ENCODE measurements at regions not wholly inside any gene's neighbourhood (a gene's known extent, or its start where the extent isn't known, plus 50 kb on each side); places are given as distances from the start of the nearest gene placed in this dataset.

GRCh38 chr1:216883518-216883917, 160.3 kb upstream of the ESRRG start:
- no peak for DNase-seq (ENCODE audit: low spot score)

- no peak for DNase-seq (ENCODE audit: low spot score)
Observed at GRCh38 chr1:216881695-216882094, 158.5 kb upstream of the ESRRG start.

GRCh38 chr1:216866714-216867113, 143.5 kb upstream of the ESRRG start:
- no peak for DNase-seq (ENCODE audit: low spot score)

GRCh38 chr1:216855810-216856209, 132.6 kb upstream of the ESRRG start:
- no peak for DNase-seq (ENCODE audit: low spot score)

DNA sequence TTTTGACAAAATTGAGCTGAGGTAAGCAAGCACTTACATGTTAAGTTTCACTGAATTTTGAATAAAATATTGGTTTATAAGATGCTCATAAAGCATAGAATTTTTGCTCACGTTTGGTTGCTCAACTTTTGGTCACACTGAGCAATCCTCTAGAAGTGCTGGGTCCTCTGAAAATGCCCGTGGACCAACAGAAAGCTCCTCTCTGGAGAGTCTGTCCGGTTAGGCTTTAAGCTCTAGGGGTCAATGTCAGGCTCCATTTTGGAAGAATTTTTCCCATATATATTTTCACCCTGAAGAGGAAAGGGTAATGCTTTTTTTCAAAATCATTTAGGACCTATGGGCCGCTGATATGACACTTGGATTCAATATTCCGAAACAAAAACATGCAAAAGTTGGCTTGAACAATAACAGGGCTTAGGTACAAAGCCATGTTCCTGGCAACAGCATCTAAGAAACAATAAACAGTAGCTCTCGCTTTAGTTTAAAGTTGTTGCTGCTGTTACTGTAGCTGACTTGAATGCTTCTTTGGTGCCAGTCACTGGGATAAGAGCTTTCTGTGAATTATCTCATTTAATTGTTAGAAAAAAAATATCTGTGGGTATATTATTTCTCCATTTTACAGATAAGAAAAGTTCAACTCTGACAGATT, 131.7 kb upstream of the ESRRG start:
- DNase-seq (ENCODE audit: low spot score), result no peak

DNA sequence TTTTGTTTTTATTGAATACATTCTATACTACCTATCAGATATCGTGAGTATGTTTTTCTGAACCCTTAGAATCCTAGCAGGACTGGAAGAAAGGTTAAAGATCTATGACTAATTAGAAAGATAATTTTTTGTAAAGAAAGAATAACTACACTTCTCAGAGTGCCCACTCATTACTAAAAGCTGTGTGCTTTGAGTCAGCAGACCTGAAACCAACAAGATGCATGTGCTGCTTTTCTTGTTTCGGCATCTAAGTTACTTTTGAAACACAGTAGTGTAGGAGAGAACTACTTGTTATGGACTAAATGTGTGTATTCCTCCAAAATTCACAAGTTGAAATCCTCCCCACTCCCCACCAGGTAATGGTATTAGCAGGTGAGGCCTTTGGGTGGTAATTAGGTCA, 127.8 kb upstream of the ESRRG start:
- DNase-seq (ENCODE audit: low spot score), result no peak

- DNase-seq (ENCODE audit: low spot score), result no peak
Observed at GRCh38 chr1:216849146-216849545, 125.9 kb upstream of the ESRRG start.

DNA sequence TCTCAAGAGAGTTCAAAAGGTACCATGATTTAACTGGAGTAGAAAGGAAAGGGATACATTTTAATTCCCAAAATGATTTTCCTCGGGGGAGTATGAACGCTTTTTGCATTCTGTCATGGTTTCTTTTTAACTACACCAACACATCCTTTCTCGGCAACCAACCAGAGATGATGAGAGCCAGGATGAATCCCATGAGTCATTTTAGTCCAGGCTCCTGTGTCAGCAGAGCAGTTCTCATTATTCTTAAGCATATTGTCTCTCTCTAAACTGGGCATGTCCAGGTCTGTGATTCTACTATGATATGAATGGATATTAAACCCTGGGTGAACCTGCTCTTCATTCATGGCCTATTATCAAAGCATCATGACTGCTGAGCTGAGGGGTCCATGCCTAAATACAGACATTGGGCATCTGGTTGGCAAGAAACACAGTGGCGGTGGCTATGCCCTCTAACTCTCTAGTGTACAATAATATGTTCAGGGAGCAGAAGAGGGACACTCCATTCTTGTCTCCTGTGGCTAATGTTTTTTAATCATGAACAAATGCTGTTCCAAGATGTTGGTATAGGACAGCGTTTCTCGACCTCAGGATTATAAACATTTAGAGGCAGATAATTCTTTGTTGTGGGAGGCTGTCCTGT, 124.3 kb upstream of the ESRRG start:
- peak; percentile 10 for DNase-seq (ENCODE audit: low spot score)

- DNase-seq (ENCODE audit: low spot score), result no peak
Observed at GRCh38 chr1:216846339-216846738, 123.1 kb upstream of the ESRRG start.

- DNase-seq (ENCODE audit: low spot score), result no peak
Observed at GRCh38 chr1:216843409-216843808, 120.2 kb upstream of the ESRRG start.

DNA sequence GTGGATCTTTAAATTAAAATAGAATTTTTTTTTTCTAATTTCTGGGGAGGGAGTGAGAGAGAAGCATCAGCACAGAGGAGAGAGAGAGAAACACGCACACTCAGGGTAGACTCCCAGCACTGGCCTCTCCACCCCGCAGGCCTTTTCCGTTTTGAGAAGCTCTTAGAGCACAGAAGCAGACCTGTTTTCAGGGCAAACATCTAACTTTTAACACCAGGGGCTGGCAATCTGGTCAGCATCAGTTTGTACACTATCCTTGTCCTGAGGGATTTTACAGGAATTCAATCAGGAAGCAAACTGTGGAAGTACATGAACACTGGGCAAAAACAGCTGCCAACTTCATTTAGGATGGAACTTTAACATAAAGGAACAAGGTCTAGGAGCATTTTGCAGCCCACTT, 117.9 kb upstream of the ESRRG start:
- DNase-seq (ENCODE audit: low spot score), result no peak

DNA sequence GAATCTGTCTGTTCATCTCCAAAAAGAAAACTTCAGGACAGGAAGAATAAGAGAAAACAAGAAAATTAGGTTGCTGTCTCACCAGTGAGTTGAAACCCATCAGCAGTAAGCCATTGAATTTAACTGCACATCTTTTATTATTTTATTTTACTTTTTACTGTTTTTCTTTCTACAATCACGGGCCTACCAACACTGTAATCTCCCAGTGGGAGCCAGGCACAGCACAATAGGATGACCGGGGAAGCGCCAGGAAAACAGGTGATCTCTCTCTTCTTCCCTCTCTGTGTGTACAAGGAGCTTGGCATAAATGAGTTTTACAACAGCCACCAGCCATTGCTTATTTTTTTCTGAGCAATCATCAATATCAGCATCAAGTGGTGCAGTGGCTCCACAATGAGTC, 113.1 kb upstream of the ESRRG start:
- no peak for DNase-seq (ENCODE audit: low spot score)

DNA sequence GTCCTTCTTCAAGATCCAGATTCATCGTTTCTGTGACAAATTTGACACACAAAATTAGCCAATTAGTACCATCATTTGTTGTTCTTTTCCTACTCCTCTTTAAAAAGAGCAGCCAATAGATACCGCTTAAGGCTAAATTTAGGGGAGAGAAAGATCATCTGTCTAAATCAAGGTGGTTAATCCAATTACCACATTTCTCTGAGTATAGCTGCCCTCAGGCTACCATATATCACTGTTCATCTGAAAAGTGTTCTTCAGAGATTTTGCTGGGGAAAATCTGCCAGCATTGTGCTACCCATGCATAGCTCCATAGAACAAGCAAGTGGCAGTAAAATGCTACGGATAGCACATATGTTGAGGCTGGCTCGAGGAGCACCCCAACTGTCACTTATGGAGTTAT, 110.3 kb upstream of the ESRRG start:
- DNase-seq (ENCODE audit: low spot score), result no peak

DNA sequence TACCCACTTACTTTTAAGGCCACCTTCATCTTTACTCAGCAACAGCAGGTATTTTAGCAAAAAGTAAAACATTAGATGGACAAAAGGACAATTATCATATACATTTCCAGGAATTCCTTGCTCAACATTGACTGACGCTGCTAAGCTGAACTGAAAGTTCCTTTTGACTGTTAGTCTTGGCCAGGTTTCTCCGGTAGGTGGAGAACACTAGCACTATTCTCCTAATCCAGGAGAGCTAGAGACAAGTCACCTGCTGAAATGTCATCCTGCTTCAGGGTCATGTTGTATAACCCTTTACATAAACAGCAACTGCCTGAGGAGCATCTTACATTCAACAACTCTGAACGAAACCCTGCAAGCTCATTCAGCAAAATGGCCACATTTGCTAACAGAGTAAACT, 109.0 kb upstream of the ESRRG start:
- DNase-seq (ENCODE audit: low spot score), result no peak

GRCh38 chr1:216830424-216831210, 107.4 kb upstream of the ESRRG start:
- DNase-seq (ENCODE audit: low spot score), result no peak

- no peak for DNase-seq (ENCODE audit: low spot score)
Observed at GRCh38 chr1:216827251-216827650, 104.0 kb upstream of the ESRRG start.

- DNase-seq (ENCODE audit: low spot score), result no peak
Observed at GRCh38 chr1:216826646-216827045, 103.4 kb upstream of the ESRRG start.

GRCh38 chr1:216826214-216826613, 103.0 kb upstream of the ESRRG start:
- no peak for DNase-seq (ENCODE audit: low spot score)

DNA sequence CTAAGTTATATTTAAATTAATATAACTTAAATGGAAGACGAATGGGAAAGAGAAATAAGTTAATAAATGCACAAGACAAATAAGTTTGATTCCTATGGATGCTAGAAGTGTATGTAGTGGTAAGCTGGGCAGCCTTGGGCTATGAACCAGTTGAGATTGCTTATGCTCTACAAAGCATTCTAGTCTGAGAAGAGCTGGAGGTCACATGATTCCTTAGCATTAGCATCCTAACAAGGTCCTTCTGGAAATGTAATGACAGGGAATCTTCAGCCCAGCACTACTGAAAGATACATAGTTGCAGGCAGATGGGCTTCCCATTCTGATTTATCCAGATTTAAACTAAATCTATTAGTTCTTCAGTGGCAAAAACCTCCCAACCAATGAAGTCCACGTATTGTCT, 102.3 kb upstream of the ESRRG start:
- no peak for DNase-seq (ENCODE audit: low spot score)

GRCh38 chr1:216824511-216824910, 101.3 kb upstream of the ESRRG start:
- no peak for DNase-seq (ENCODE audit: low spot score)

DNA sequence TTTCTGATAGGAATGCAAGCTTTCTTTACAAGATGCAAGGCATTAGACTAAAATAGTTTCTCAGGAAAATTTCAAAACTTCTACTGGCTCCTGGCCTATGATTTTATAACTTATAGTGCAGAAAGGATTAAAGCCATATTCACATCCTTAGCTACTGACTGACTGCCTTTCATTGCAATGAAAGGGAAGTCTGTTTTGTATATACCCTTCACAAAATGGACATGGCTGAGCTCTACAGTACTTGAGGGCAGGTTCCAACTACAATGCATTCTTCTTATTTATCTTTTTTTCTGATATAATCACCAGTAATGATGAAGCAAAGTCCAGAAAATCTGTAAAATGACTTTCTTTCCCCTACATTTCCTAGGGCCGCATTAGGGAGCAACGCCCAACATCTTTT, 100.5 kb upstream of the ESRRG start:
- no peak for DNase-seq (ENCODE audit: low spot score)

GRCh38 chr1:216822480-216822879, 99.3 kb upstream of the ESRRG start:
- no peak for DNase-seq (ENCODE audit: low spot score)

DNA sequence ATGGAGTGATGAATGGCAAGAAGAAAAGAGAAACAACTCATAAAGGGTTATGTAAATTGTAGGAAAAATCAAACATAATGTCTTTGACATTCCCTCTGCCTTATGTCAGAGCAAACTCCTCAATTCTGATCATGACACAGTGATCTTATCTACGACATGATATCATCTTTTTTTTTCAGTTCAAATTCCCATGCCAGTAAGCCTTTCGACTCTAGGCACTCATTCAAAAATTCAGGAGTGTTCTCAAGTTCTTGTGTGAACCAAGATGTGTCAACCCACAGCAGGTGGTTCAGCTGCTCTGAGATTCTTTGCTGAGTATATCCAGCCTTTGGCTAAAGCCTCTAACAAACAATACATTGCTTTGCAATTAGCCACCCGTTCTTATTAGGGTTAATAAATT, 97.1 kb upstream of the ESRRG start:
- no peak for DNase-seq (ENCODE audit: low spot score)
